Limb (tissue), 2 donors: ENCODE measurements at regions not wholly inside any gene's neighbourhood (a gene's known extent, or its start where the extent isn't known, plus 50 kb on each side); places are given as distances from the start of the nearest gene placed in this dataset.
"Not testable (repeated sequence)": the region's sequence is repeated elsewhere in the genome, so short reads cannot be mapped to it uniquely, and the experiment has no call there.

Experiments used
- DNase-seq, 2 donors: peaks; one replicate each; pipeline ENCODE4 v3.0.0-alpha.2; 2016; ENCODE audit errors: extremely low spot score in 2 of 2

GRCh38 chr1:14345946-14346550 lies 252.4 kb upstream of the KAZN start:
- no peak for DNase-seq

- DNase-seq: no peak
Observed at GRCh38 chr1:14347186-14347585, 251.3 kb upstream of the KAZN start.

- DNase-seq: no peak
Observed at GRCh38 chr1:14347776-14348175, 250.7 kb upstream of the KAZN start.

- no peak for DNase-seq
Observed at GRCh38 chr1:14350197-14350596, 248.3 kb upstream of the KAZN start.

- DNase-seq: no peak
Observed at GRCh38 chr1:14352897-14353296, 245.6 kb upstream of the KAZN start.

GRCh38 chr1:14361005-14361404 lies 237.5 kb upstream of the KAZN start:
- not testable (repeated sequence) for DNase-seq

- no peak for DNase-seq
Observed at GRCh38 chr1:14362331-14362730, 236.2 kb upstream of the KAZN start.

GRCh38 chr1:14363036-14363590 lies 235.4 kb upstream of the KAZN start:
- DNase-seq: no peak

GRCh38 chr1:14363707-14364413 lies 234.6 kb upstream of the KAZN start:
- DNase-seq: no peak

GRCh38 chr1:14365301-14365988 lies 233.0 kb upstream of the KAZN start:
- peak; percentile 46 to 60 for DNase-seq

GRCh38 chr1:14366091-14367018 lies 232.1 kb upstream of the KAZN start:
- DNase-seq: peak; percentile 76 to 89

- DNase-seq: no peak
Observed at GRCh38 chr1:14367451-14367850, 231.0 kb upstream of the KAZN start.

GRCh38 chr1:14369526-14370213 lies 228.8 kb upstream of the KAZN start:
- DNase-seq: no peak

GRCh38 chr1:14371771-14372497 lies 226.6 kb upstream of the KAZN start:
- DNase-seq: no peak

GRCh38 chr1:14372526-14372925 lies 226.0 kb upstream of the KAZN start:
- DNase-seq: no peak

- no peak for DNase-seq
Observed at GRCh38 chr1:14373081-14373758, 225.3 kb upstream of the KAZN start.

GRCh38 chr1:14375226-14375625 lies 223.3 kb upstream of the KAZN start:
- DNase-seq: no peak

- DNase-seq: no peak
Observed at GRCh38 chr1:14377386-14377785, 221.1 kb upstream of the KAZN start.

- DNase-seq: no peak
Observed at GRCh38 chr1:14380408-14380807, 218.1 kb upstream of the KAZN start.
